OCI-LY1 (cell line): ENCODE measurements at regions not wholly inside any gene's neighbourhood (a gene's known extent, or its start where the extent isn't known, plus 50 kb on each side); places are given as distances from the start of the nearest gene placed in this dataset.

ENCODE experiments used
- EZH2 ChIP-seq: fragments of 200-600 bp; sonication (generic), shearing (Covaris generic); IDR thresholded peaks from 2 replicates; pipeline ENCODE4 v1.8.0; 2017; ENCODE audit warnings: borderline replicate concordance, mixed run types, mild to moderate bottlenecking, antibody characterized with exemption, low read length, moderate library complexity, mixed read lengths
- TF ChIP-seq, protein P1 (sequence below): fragments of 200-600 bp; sonication (generic), shearing (Covaris generic); IDR thresholded peaks from 2 replicates; pipeline ENCODE4 v1.5.1; 2017; ENCODE audit warnings: mild to moderate bottlenecking, antibody characterized with exemption, low read length, moderate library complexity, mixed read lengths

DNA sequence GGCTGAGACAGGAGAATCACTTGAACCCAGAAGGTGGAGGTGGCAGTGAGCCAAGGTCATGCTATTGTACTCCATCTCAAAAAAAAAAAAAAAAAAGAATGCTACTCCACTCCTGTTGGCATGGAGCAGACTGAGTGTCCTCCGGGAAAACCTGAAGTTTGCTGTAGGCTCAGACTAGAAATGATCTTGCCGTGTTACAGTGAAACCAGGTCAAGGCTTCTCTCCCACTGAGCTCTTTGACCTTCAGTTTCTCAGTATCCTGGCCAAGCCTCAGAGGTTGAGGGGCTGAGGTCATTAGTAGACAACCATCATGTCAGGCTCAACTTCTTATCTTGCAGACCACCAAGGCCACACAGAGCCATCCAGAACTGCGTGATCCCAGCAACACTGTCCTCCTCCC lies 348.6 kb upstream of the ZNF32 start:
- TF ChIP-seq, protein P1, sequence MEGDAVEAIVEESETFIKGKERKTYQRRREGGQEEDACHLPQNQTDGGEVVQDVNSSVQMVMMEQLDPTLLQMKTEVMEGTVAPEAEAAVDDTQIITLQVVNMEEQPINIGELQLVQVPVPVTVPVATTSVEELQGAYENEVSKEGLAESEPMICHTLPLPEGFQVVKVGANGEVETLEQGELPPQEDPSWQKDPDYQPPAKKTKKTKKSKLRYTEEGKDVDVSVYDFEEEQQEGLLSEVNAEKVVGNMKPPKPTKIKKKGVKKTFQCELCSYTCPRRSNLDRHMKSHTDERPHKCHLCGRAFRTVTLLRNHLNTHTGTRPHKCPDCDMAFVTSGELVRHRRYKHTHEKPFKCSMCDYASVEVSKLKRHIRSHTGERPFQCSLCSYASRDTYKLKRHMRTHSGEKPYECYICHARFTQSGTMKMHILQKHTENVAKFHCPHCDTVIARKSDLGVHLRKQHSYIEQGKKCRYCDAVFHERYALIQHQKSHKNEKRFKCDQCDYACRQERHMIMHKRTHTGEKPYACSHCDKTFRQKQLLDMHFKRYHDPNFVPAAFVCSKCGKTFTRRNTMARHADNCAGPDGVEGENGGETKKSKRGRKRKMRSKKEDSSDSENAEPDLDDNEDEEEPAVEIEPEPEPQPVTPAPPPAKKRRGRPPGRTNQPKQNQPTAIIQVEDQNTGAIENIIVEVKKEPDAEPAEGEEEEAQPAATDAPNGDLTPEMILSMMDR: no peak
- no peak for TF ChIP-seq EZH2
